HepG2 (cell line): ENCODE measurements at regions not wholly inside any gene's neighbourhood (a gene's known extent, or its start where the extent isn't known, plus 50 kb on each side); places are given as distances from the start of the nearest gene placed in this dataset.

Source experiments
- ATAC-seq: fragments of 200-7000 bp; cut with Tn5 transposase; 3 replicates; pipeline ENCODE4 v1.9.1; 2020; ENCODE audit warnings: mild to moderate bottlenecking, moderate library complexity
- BruUV-seq: library from RNA; stranded (reverse); fragments of 400-500 nt; replicated peaks from 2 replicates; lab custom pipeline; 2021; lab: Mats Ljungman, UMichigan
- CTCF ChIA-PET: fragments of 300-600 bp; formaldehyde crosslinking; extraction: SDS; loops from one replicate; lab custom pipeline; 2021; ENCODE audit warnings: low total read pairs, inconsistent platforms, low intra/inter-chr PET ratio; lab: Yijun Ruan, JAX
- POLR2A ChIA-PET: fragments of 350-600 bp; sonication (Branson Sonifier 250); formaldehyde crosslinking; loops from one replicate; lab custom pipeline; 2020; ENCODE audit warnings: antibody characterized with exemption, inconsistent platforms; lab: Yijun Ruan, JAX
- DNase-seq: peaks from one replicate; pipeline ENCODE4 v3.0.0-alpha.2; 2015; ENCODE audit warnings: low spot score
- FAIRE-seq: peaks from 3 replicates; lab custom pipeline; 2011; peaks lifted over from hg19 to GRCh38; lab: Jason Lieb, UNC
- H2AFZ ChIP-seq: one replicate; pipeline ENCODE4 v1.6.1; 2011; ENCODE audit warnings: low read length, inconsistent platforms
- H3K27ac ChIP-seq: fragments of 300-600 bp; 3 replicates; pipeline ENCODE4 v1.8.0; 2011; ENCODE audit warnings: mixed run types, mild to moderate bottlenecking, mixed read lengths, low read length, inconsistent platforms; ENCODE audit not compliant: insufficient read depth; ENCODE audit errors: extremely low read length
- H3K27me3 ChIP-seq, 2 experiments: fragments of 200-600 bp in 1 of 2; 2 replicates in 1 of 2; 3 replicates in 1 of 2; pipeline versions ENCODE4 v1.6.0 to v1.8.0; 2011; ENCODE audit warnings: low read length in 2 of 2, mild to moderate bottlenecking in 2 of 2, moderate library complexity in 2 of 2, inconsistent platforms in 1 of 2; ENCODE audit not compliant: insufficient read depth in 2 of 2, control insufficient read depth in 1 of 2
- H3K36me3 ChIP-seq, 2 experiments: fragments of 200-600 bp in 1 of 2; replicated peaks in 1 of 2; 2 replicates in 1 of 2; 3 replicates in 1 of 2; pipeline versions ENCODE4 v1.5.1 to v1.8.0; 2011; ENCODE audit warnings: low read length in 2 of 2, inconsistent platforms in 1 of 2; ENCODE audit not compliant: insufficient read depth in 2 of 2, control insufficient read depth in 1 of 2
- H3K4me1 ChIP-seq: 2 replicates; pipeline ENCODE4 v1.5.1; 2012; ENCODE audit warnings: low read length, inconsistent platforms; ENCODE audit not compliant: insufficient read depth
- H3K4me2 ChIP-seq: 2 replicates; pipeline ENCODE4 v1.6.0; 2011; ENCODE audit warnings: low read depth, low read length, inconsistent platforms
- H3K4me3 ChIP-seq, 3 experiments: fragments of 200-600 bp in 1 of 3; sonication (generic), shearing (Covaris generic) in 1 of 3; replicated peaks in 1 of 3; 2 replicates each; pipeline ENCODE4 v1.5.1; 2011 to 2016; ENCODE audit warnings: low read length in 3 of 3, inconsistent platforms in 2 of 3, low read depth in 2 of 3, mild to moderate bottlenecking in 2 of 3, control low read depth in 1 of 3, mixed read lengths in 1 of 3; ENCODE audit not compliant: insufficient read depth in 1 of 3
- H3K79me2 ChIP-seq: one replicate; pipeline ENCODE4 v1.6.1; 2011; ENCODE audit warnings: low read length, inconsistent platforms; ENCODE audit not compliant: insufficient read depth
- H3K9ac ChIP-seq: 2 replicates; pipeline ENCODE4 v1.6.0; 2011; ENCODE audit warnings: mild to moderate bottlenecking, low read depth, low read length, inconsistent platforms; ENCODE audit not compliant: insufficient read depth
- H3K9me3 ChIP-seq: 2 replicates; pipeline ENCODE4 v1.5.1; 2012; ENCODE audit warnings: mild to moderate bottlenecking, low read length
- H4K20me1 ChIP-seq: 2 replicates; pipeline ENCODE4 v1.6.0; 2011; ENCODE audit warnings: inconsistent platforms, mild to moderate bottlenecking, low read length, moderate library complexity; ENCODE audit not compliant: insufficient read depth
- FOSL1 ChIP-seq: sonication (generic); formaldehyde crosslinking; IDR thresholded peaks from 2 replicates; pipeline ENCODE4 v1.9.0; 2021; ENCODE audit warnings: missing genetic modification reagents, borderline replicate concordance
- GABPB1 ChIP-seq: IDR thresholded peaks from 2 replicates; pipeline ENCODE4 v1.6.1; 2016; ENCODE audit warnings: mild to moderate bottlenecking, missing genetic modification reagents, moderate library complexity, missing compliant biosample characterization
- KAT2B ChIP-seq: fragments of 150-350 bp; IDR thresholded peaks from 2 replicates; pipeline ENCODE4 v1.6.1; 2014; ENCODE audit warnings: low read depth, low read length, borderline replicate concordance
- KLF16 ChIP-seq, 2 experiments: sonication (generic) in 1 of 2; formaldehyde crosslinking in 1 of 2; IDR thresholded peaks; 2 replicates each; pipeline versions ENCODE4 v1.6.1 to v1.8.0; 2016 to 2023; ENCODE audit warnings: missing genetic modification reagents in 2 of 2, missing compliant biosample characterization in 1 of 2
- NR0B2 ChIP-seq: sonication (generic); formaldehyde crosslinking; IDR thresholded peaks from 2 replicates; pipeline ENCODE4 v1.4.0; 2020; ENCODE audit warnings: mild to moderate bottlenecking, missing genetic modification reagents
- RAD21 ChIP-seq: fragments of 450-650 bp; formaldehyde crosslinking; IDR thresholded peaks from 2 replicates; pipeline ENCODE4 v1.5.0; 2020; ENCODE audit warnings: mild to moderate bottlenecking
- RFX1 ChIP-seq: fragments of 450-650 bp; IDR thresholded peaks from 2 replicates; pipeline ENCODE4 v1.6.1; 2017
- SIN3A ChIP-seq: IDR thresholded peaks from 2 replicates; pipeline ENCODE4 v1.6.1; 2011; ENCODE audit warnings: low read depth, mild to moderate bottlenecking, control low read depth, low read length, borderline replicate concordance
- TIGD3 ChIP-seq: sonication (generic); formaldehyde crosslinking; IDR thresholded peaks from 2 replicates; pipeline ENCODE4 v1.5.1; 2020; ENCODE audit warnings: mild to moderate bottlenecking, missing genetic modification reagents, borderline replicate concordance
- ZNF609 ChIP-seq: sonication (generic); formaldehyde crosslinking; IDR thresholded peaks from 2 replicates; pipeline ENCODE4 v1.4.0; 2020; ENCODE audit warnings: mild to moderate bottlenecking, missing genetic modification reagents, borderline replicate concordance
- ZNF616 ChIP-seq: sonication (generic); formaldehyde crosslinking; IDR thresholded peaks from 2 replicates; pipeline ENCODE4 v1.5.0; 2020; ENCODE audit warnings: low read depth, mild to moderate bottlenecking, missing genetic modification reagents
- ZNF747 ChIP-seq: sonication (generic); formaldehyde crosslinking; IDR thresholded peaks from 2 replicates; pipeline ENCODE4 v1.8.1; 2023; ENCODE audit warnings: missing genetic modification reagents, mild to moderate bottlenecking, borderline replicate concordance
- ZSCAN12 ChIP-seq: sonication (generic); formaldehyde crosslinking; IDR thresholded peaks from 2 replicates; pipeline ENCODE4 v1.9.0; 2021; ENCODE audit warnings: mild to moderate bottlenecking, missing genetic modification reagents
- WGBS: methylation state at CpG from one replicate; pipeline ENCODE4 v1.1.6; 2017; ENCODE audit warnings: low lambda C conversion rate; 5-methylcytosine and 5-hydroxymethylcytosine counted together
- in situ Hi-C: cut with HindIII; loops from 2 replicates; pipeline ENCODE4 v1.10.0; 2017; ENCODE audit warnings: low pct_unique_long_range_greater_than_20kb; ENCODE audit not compliant: extremely low pct_ligation_motif_present
- intact Hi-C: fragments of 100-400 bp; cut with micrococcal nuclease; formaldehyde crosslinking; loops from one replicate; pipeline ENCODE4 v1.10.0; 2022; ENCODE audit not compliant: unreplicated experiment

GRCh38 chr12:29991924-29992323, 208.2 kb upstream of the TMTC1 start:
- in situ Hi-C loops = no loop called here
- TF ChIP-seq RAD21 (CRISPR knock-in tag) (no peak), RFX1 (no peak), KAT2B (no peak), TIGD3 (CRISPR knock-in tag) (no peak), ZNF747 (CRISPR knock-in tag) (no peak)
- TF ChIP-seq, all 625 proteins: peak for 0
- Histone ChIP-seq H3K9me3 (no peaks in the 10 kb centered on the region), H2AFZ (no peak overlapping the region), H3K4me2 (no peak overlapping the region), H3K4me3 (no peak overlapping the region), H3K27me3 (no peaks in the 10 kb centered on the region), H3K27ac (no peak overlapping the region), H3K79me2 (no peaks in the 10 kb centered on the region), H3K4me1 (no peaks in the 10 kb centered on the region), H3K9ac (no peak overlapping the region), H3K36me3 (no peaks in the 10 kb centered on the region), H4K20me1 (no peaks in the 10 kb centered on the region)
- ChIA-PET CTCF (no interaction called here), POLR2A (no interaction called here)
- intact Hi-C loops = no loop called here
- FAIRE-seq (no peak), ATAC-seq (no peak), DNase-seq (no peak)
- BruUV-seq = no TSS peak
- WGBS = 6% methylated on average over 2 of the region's 2 CpGs

GRCh38 chr12:29990971-29991370, 207.2 kb upstream of the TMTC1 start:
- in situ Hi-C loops (no loop called here), intact Hi-C loops (no loop called here)
- Histone ChIP-seq H2AFZ (no peak overlapping the region), H3K27me3 (no peaks in the 10 kb centered on the region), H4K20me1 (no peaks in the 10 kb centered on the region), H3K9me3 (no peaks in the 10 kb centered on the region), H3K79me2 (no peaks in the 10 kb centered on the region), H3K36me3 (no peaks in the 10 kb centered on the region), H3K4me2 (no peak overlapping the region), H3K4me3 (no peak overlapping the region), H3K9ac (no peak overlapping the region), H3K4me1 (no peaks in the 10 kb centered on the region), H3K27ac (no peak overlapping the region)
- DNase-seq (no peak), FAIRE-seq (no peak), ATAC-seq (no peak)
- CTCF ChIA-PET = no interaction called here
- no TSS peak for BruUV-seq
- WGBS = 25% methylated on average over 4 of the region's 4 CpGs
- POLR2A ChIA-PET = no interaction called here
- no peak for TF ChIP-seq GABPB1 (CRISPR knock-in tag)
- no peak for TF ChIP-seq KLF16 (CRISPR knock-in tag; IDR thresholded peaks at IDR 0.05)
- no peak for TF ChIP-seq SIN3A
- no peak for TF ChIP-seq FOSL1 (CRISPR knock-in tag)
- no peak for TF ChIP-seq NR0B2 (CRISPR knock-in tag)
- no peak for TF ChIP-seq ZNF609 (CRISPR knock-in tag)
- no peak for TF ChIP-seq ZNF616 (CRISPR knock-in tag)
- TF ChIP-seq ZSCAN12 (CRISPR knock-in tag) = no peak
